ENCODE measurements at regions not wholly inside any gene's neighbourhood (a gene's known extent, or its start where the extent isn't known, plus 50 kb on each side); places are given as distances from the start of the nearest gene placed in this dataset.
A peak's percentile ranks its signal among the peaks of the same experiment; 100 is the strongest.

GRCh38 chr18:49690312-49690711 lies 123.0 kb downstream of the ACAA2 start:
- H3K4me3 ChIP-seq (replicated peaks in 1 of 3; ENCODE audit: insufficient read depth in 1 of 3, low read depth in 1 of 3, low read length in 3 of 3), result peak overlapping the region in 1 of 3 experiments; percentile 34
- H3K4me1 ChIP-seq (ENCODE audit: control insufficient read depth, extremely low read depth, insufficient read depth, low read length), result peaks cover 48% of the 10 kb centered on the region
- DNase-seq (ENCODE audit: low read depth, low spot score), result peak; percentile 78
- H3K4me2 ChIP-seq (ENCODE audit: insufficient read depth, low read length), result peak overlapping the region; percentile 77
- peak overlapping the region; percentile 84 for H3K9ac ChIP-seq (replicated peaks; ENCODE audit: extremely low read depth, insufficient read depth, low read length)
- no peaks in the 10 kb centered on the region for H3K9me3 ChIP-seq (replicated peaks; ENCODE audit: control insufficient read depth, insufficient read depth, low read length)
- no peaks in the 10 kb centered on the region for H3K79me2 ChIP-seq (ENCODE audit: control insufficient read depth, insufficient read depth, low read length)
- no peak overlapping the region for H2AFZ ChIP-seq (ENCODE audit: low read depth, low read length)
- POLR2A ChIA-PET, result no interaction called here
- H3K27me3 ChIP-seq (ENCODE audit: control insufficient read depth in 2 of 2, insufficient read depth in 2 of 2, low read length in 2 of 2), result no peaks in the 10 kb centered on the region
- CTCF ChIA-PET, result interaction anchor here (1.2 to 1.9 kb wide), 2 partner anchors 34 to 36 kb away, joined by 7 to 8 read pairs; no protein-coding TSS in a partner anchor
- peak; percentile 75 for FAIRE-seq
- intact Hi-C loops (cut with micrococcal nuclease) (loop anchor here (1.0 kb wide), 1 partner anchor 26 kb away; no protein-coding TSS in a partner anchor), dilution Hi-C loops (cut with MboI; ENCODE audit: extremely low pct_ligation_motif_present, low sequenced_read_pairs) (no loop called here)
- peak overlapping the region; percentile 97 for H3K27ac ChIP-seq (ENCODE audit: insufficient read depth, low read depth, low read length)
- TF ChIP-seq JUN (IDR thresholded peaks at IDR 0.05; ENCODE audit: borderline replicate concordance, insufficient read depth, insufficient read length, low read depth) (peak; percentile 49), POLR2AphosphoS5 (IDR thresholded peaks at IDR 0.05; ENCODE audit: insufficient read depth, low read depth, low read length) (peak; percentile 64), POLR2A (IDR thresholded peaks at IDR 0.05; ENCODE audit: low read depth, low read length) (no peak), EZH2 (IDR thresholded peaks at IDR 0.05; ENCODE audit: borderline replicate concordance, low read depth, low read length, severe bottlenecking) (no peak), CTCF (IDR thresholded peaks at IDR 0.05; ENCODE audit: extremely low read depth in 1 of 2, insufficient read depth in 1 of 2, low read depth in 1 of 2, low read length in 2 of 2) (no peak), MAX (IDR thresholded peaks at IDR 0.05; ENCODE audit: insufficient read depth, insufficient read length) (no peak), GATA2 (IDR thresholded peaks at IDR 0.05; ENCODE audit: insufficient read depth, insufficient read length, low read depth, low read length) (peak; percentile 92), FOS (IDR thresholded peaks at IDR 0.05; ENCODE audit: borderline replicate concordance, insufficient read depth, low read length) (peak; percentile 85)
- no peaks in the 10 kb centered on the region for H4K20me1 ChIP-seq (replicated peaks; ENCODE audit: control insufficient read depth, extremely low read depth, insufficient read depth, low read length)
- no TSS peak for BruUV-seq (replicated peaks)
- no peaks in the 10 kb centered on the region for H3K9me1 ChIP-seq (replicated peaks; ENCODE audit: control insufficient read depth, extremely low read depth, insufficient read depth, low read length)
- no peaks in the 10 kb centered on the region for H3K36me3 ChIP-seq (ENCODE audit: control insufficient read depth in 2 of 2, extremely low read depth in 1 of 2, insufficient read depth in 2 of 2, low read length in 2 of 2)
